HepG2 (cell line): ENCODE measurements at regions not wholly inside any gene's neighbourhood (a gene's known extent, or its start where the extent isn't known, plus 50 kb on each side); places are given as distances from the start of the nearest gene placed in this dataset.

Experiments used
- ATAC-seq: fragments of 200-7000 bp; cut with Tn5 transposase; 3 replicates; pipeline ENCODE4 v1.9.1; 2020; ENCODE audit warnings: mild to moderate bottlenecking, moderate library complexity
- BruUV-seq: library from RNA; stranded (reverse); fragments of 400-500 nt; replicated peaks from 2 replicates; lab custom pipeline; 2021; lab: Mats Ljungman, UMichigan
- CTCF ChIA-PET: fragments of 300-600 bp; formaldehyde crosslinking; extraction: SDS; loops from one replicate; lab custom pipeline; 2021; ENCODE audit warnings: low total read pairs, inconsistent platforms, low intra/inter-chr PET ratio; lab: Yijun Ruan, JAX
- POLR2A ChIA-PET: fragments of 350-600 bp; sonication (Branson Sonifier 250); formaldehyde crosslinking; loops from one replicate; lab custom pipeline; 2020; ENCODE audit warnings: antibody characterized with exemption, inconsistent platforms; lab: Yijun Ruan, JAX
- DNase-seq: peaks from one replicate; pipeline ENCODE4 v3.0.0-alpha.2; 2015; ENCODE audit warnings: low spot score
- FAIRE-seq: peaks from 3 replicates; lab custom pipeline; 2011; peaks lifted over from hg19 to GRCh38; lab: Jason Lieb, UNC
- H2AFZ ChIP-seq: one replicate; pipeline ENCODE4 v1.6.1; 2011; ENCODE audit warnings: low read length, inconsistent platforms
- H3K27ac ChIP-seq: fragments of 300-600 bp; 3 replicates; pipeline ENCODE4 v1.8.0; 2011; ENCODE audit warnings: mixed run types, mild to moderate bottlenecking, mixed read lengths, low read length, inconsistent platforms; ENCODE audit not compliant: insufficient read depth; ENCODE audit errors: extremely low read length
- H3K27me3 ChIP-seq, 2 experiments: fragments of 200-600 bp in 1 of 2; 2 replicates in 1 of 2; 3 replicates in 1 of 2; pipeline versions ENCODE4 v1.6.0 to v1.8.0; 2011; ENCODE audit warnings: low read length in 2 of 2, mild to moderate bottlenecking in 2 of 2, moderate library complexity in 2 of 2, inconsistent platforms in 1 of 2; ENCODE audit not compliant: insufficient read depth in 2 of 2, control insufficient read depth in 1 of 2
- H3K36me3 ChIP-seq, 2 experiments: fragments of 200-600 bp in 1 of 2; replicated peaks in 1 of 2; 2 replicates in 1 of 2; 3 replicates in 1 of 2; pipeline versions ENCODE4 v1.5.1 to v1.8.0; 2011; ENCODE audit warnings: low read length in 2 of 2, inconsistent platforms in 1 of 2; ENCODE audit not compliant: insufficient read depth in 2 of 2, control insufficient read depth in 1 of 2
- H3K4me1 ChIP-seq: 2 replicates; pipeline ENCODE4 v1.5.1; 2012; ENCODE audit warnings: low read length, inconsistent platforms; ENCODE audit not compliant: insufficient read depth
- H3K4me2 ChIP-seq: 2 replicates; pipeline ENCODE4 v1.6.0; 2011; ENCODE audit warnings: low read depth, low read length, inconsistent platforms
- H3K4me3 ChIP-seq, 3 experiments: fragments of 200-600 bp in 1 of 3; sonication (generic), shearing (Covaris generic) in 1 of 3; replicated peaks in 1 of 3; 2 replicates each; pipeline ENCODE4 v1.5.1; 2011 to 2016; ENCODE audit warnings: low read length in 3 of 3, inconsistent platforms in 2 of 3, low read depth in 2 of 3, mild to moderate bottlenecking in 2 of 3, control low read depth in 1 of 3, mixed read lengths in 1 of 3; ENCODE audit not compliant: insufficient read depth in 1 of 3
- H3K79me2 ChIP-seq: one replicate; pipeline ENCODE4 v1.6.1; 2011; ENCODE audit warnings: low read length, inconsistent platforms; ENCODE audit not compliant: insufficient read depth
- H3K9ac ChIP-seq: 2 replicates; pipeline ENCODE4 v1.6.0; 2011; ENCODE audit warnings: mild to moderate bottlenecking, low read depth, low read length, inconsistent platforms; ENCODE audit not compliant: insufficient read depth
- H3K9me3 ChIP-seq: 2 replicates; pipeline ENCODE4 v1.5.1; 2012; ENCODE audit warnings: mild to moderate bottlenecking, low read length
- H4K20me1 ChIP-seq: 2 replicates; pipeline ENCODE4 v1.6.0; 2011; ENCODE audit warnings: inconsistent platforms, mild to moderate bottlenecking, low read length, moderate library complexity; ENCODE audit not compliant: insufficient read depth
- CBX5 ChIP-seq: sonication (generic); formaldehyde crosslinking; IDR thresholded peaks from 2 replicates; pipeline ENCODE4 v1.4.0; 2020; ENCODE audit warnings: missing genetic modification reagents, borderline replicate concordance
- CENPX ChIP-seq: sonication (generic); formaldehyde crosslinking; IDR thresholded peaks from 2 replicates; pipeline ENCODE4 v1.9.0; 2021; ENCODE audit warnings: mild to moderate bottlenecking, missing genetic modification reagents, moderate library complexity
- MLLT10 ChIP-seq: sonication (generic); formaldehyde crosslinking; IDR thresholded peaks from 2 replicates; pipeline ENCODE4 v1.4.0; 2020; ENCODE audit warnings: missing genetic modification reagents
- NFRKB ChIP-seq: fragments of 450-650 bp; IDR thresholded peaks from 2 replicates; pipeline ENCODE4 v1.6.1; 2017
- POLR2G ChIP-seq: fragments of 200-400 bp; formaldehyde crosslinking; IDR thresholded peaks from 2 replicates; pipeline ENCODE4 v1.6.1; 2018; ENCODE audit warnings: mild to moderate bottlenecking, low read depth, low read length, moderate library complexity
- RFXAP ChIP-seq: sonication (generic); formaldehyde crosslinking; IDR thresholded peaks from 2 replicates; pipeline ENCODE4 v1.4.0; 2020; ENCODE audit warnings: missing genetic modification reagents, borderline replicate concordance
- SIN3B ChIP-seq: fragments of 150-350 bp; IDR thresholded peaks from 2 replicates; pipeline ENCODE4 v1.6.1; 2014; ENCODE audit warnings: low read length
- SRSF4 ChIP-seq: fragments of 200-400 bp; formaldehyde crosslinking; IDR thresholded peaks from one replicate; pipeline ENCODE4 v1.6.1; 2018; ENCODE audit warnings: mild to moderate bottlenecking, low read depth, low read length, moderate library complexity; ENCODE audit not compliant: poor library complexity, severe bottlenecking
- ZBTB38 ChIP-seq: sonication (generic); formaldehyde crosslinking; IDR thresholded peaks from 2 replicates; pipeline ENCODE4 v1.5.1; 2020; ENCODE audit warnings: mild to moderate bottlenecking, missing genetic modification reagents
- ZNF143 ChIP-seq: sonication (generic); formaldehyde crosslinking; IDR thresholded peaks from 2 replicates; pipeline ENCODE4 v1.4.0; 2020; ENCODE audit warnings: missing genetic modification reagents
- ZNF224 ChIP-seq: sonication (generic); formaldehyde crosslinking; IDR thresholded peaks from 2 replicates; pipeline ENCODE4 v1.5.0; 2020; ENCODE audit warnings: mild to moderate bottlenecking, missing genetic modification reagents
- ZNF230 ChIP-seq: sonication (generic); formaldehyde crosslinking; IDR thresholded peaks from 2 replicates; pipeline ENCODE4 v1.4.0; 2020; ENCODE audit warnings: mild to moderate bottlenecking, missing genetic modification reagents
- ZNF768 ChIP-seq: sonication (generic); formaldehyde crosslinking; IDR thresholded peaks from 2 replicates; pipeline ENCODE4 v1.4.0; 2020; ENCODE audit warnings: missing genetic modification reagents
- ZNF879 ChIP-seq: sonication (generic); formaldehyde crosslinking; IDR thresholded peaks from 2 replicates; pipeline ENCODE4 v1.8.1; 2023; ENCODE audit warnings: missing genetic modification reagents
- WGBS: methylation state at CpG from one replicate; pipeline ENCODE4 v1.1.6; 2017; ENCODE audit warnings: low lambda C conversion rate; 5-methylcytosine and 5-hydroxymethylcytosine counted together
- in situ Hi-C: cut with HindIII; loops from 2 replicates; pipeline ENCODE4 v1.10.0; 2017; ENCODE audit warnings: low pct_unique_long_range_greater_than_20kb; ENCODE audit not compliant: extremely low pct_ligation_motif_present
- intact Hi-C: fragments of 100-400 bp; cut with micrococcal nuclease; formaldehyde crosslinking; loops from one replicate; pipeline ENCODE4 v1.10.0; 2022; ENCODE audit not compliant: unreplicated experiment
- TF ChIP-seq, protein P1 (sequence below): sonication (generic); formaldehyde crosslinking; IDR thresholded peaks from 2 replicates; pipeline ENCODE4 v1.5.0; 2020; ENCODE audit warnings: missing genetic modification reagents
- TF ChIP-seq, protein P2 (sequence below): sonication (generic); formaldehyde crosslinking; IDR thresholded peaks from 2 replicates; pipeline ENCODE4 v1.9.0; 2021; ENCODE audit warnings: missing genetic modification reagents, borderline replicate concordance

DNA sequence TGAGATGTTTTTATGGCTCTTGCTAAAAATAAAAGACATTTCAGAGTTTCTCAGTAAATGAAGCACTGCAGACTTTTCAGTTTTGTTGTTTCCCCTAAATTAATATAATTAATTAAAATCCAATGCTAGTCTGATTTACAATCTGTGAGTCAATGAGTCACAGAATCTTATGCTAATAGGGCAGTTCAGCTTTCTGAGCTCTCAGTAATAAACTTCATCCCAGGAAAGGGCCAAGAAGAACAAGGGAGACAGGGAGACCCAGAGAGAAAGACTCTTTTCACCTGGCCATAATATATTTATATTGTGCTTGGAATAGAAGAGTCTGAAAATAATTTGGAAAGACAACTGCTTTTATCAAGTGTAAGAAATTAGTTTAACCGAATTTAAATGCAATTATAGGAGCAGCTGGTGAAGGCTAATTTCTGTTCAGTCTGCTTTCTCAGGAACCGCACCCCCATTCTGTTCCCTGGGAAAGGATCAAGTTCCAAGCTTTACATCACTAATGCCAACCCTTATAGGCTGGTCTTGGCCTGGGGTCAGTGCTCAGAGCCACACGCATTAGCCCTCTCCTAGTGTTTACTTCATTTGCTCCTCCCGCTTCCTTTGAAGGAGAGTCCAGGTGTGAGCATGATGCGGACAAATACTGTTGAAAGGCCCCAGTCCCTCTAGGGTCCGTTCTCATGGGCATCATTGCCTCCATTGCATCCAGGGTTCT, 145.6 kb downstream of the ZBTB18 start:
- Histone ChIP-seq H3K27me3 (peaks cover 3 to 12% of the 10 kb centered on the region in 2 experiments; a peak in 3 of 5 replicates), H3K36me3 (no peaks in the 10 kb centered on the region), H3K9me3 (no peaks in the 10 kb centered on the region), H3K4me1 (no peaks in the 10 kb centered on the region), H3K79me2 (no peaks in the 10 kb centered on the region), H3K27ac (no peak overlapping the region), H4K20me1 (no peaks in the 10 kb centered on the region), H3K4me2 (no peak overlapping the region), H2AFZ (no peak overlapping the region), H3K9ac (no peak overlapping the region), H3K4me3 (no peak overlapping the region)
- WGBS, result 55% methylated on average over 6 of the region's 6 CpGs
- intact Hi-C loops, result no loop called here
- TF ChIP-seq ZNF230 (CRISPR knock-in tag) (no peak), CBX5 (no peak), CENPX (CRISPR knock-in tag) (no peak), ZNF224 (CRISPR knock-in tag) (no peak), ZNF768 (CRISPR knock-in tag) (no peak), ZNF143 (no peak), ZNF879 (CRISPR knock-in tag) (no peak), NFRKB (no peak), SRSF4 (no peak), SIN3B (no peak), MLLT10 (CRISPR knock-in tag) (no peak), ZBTB38 (CRISPR knock-in tag) (no peak), POLR2G (no peak), RFXAP (no peak)
- TF ChIP-seq, protein P1, sequence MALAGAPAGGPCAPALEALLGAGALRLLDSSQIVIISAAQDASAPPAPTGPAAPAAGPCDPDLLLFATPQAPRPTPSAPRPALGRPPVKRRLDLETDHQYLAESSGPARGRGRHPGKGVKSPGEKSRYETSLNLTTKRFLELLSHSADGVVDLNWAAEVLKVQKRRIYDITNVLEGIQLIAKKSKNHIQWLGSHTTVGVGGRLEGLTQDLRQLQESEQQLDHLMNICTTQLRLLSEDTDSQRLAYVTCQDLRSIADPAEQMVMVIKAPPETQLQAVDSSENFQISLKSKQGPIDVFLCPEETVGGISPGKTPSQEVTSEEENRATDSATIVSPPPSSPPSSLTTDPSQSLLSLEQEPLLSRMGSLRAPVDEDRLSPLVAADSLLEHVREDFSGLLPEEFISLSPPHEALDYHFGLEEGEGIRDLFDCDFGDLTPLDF, result no peak
- TF ChIP-seq, protein P2, sequence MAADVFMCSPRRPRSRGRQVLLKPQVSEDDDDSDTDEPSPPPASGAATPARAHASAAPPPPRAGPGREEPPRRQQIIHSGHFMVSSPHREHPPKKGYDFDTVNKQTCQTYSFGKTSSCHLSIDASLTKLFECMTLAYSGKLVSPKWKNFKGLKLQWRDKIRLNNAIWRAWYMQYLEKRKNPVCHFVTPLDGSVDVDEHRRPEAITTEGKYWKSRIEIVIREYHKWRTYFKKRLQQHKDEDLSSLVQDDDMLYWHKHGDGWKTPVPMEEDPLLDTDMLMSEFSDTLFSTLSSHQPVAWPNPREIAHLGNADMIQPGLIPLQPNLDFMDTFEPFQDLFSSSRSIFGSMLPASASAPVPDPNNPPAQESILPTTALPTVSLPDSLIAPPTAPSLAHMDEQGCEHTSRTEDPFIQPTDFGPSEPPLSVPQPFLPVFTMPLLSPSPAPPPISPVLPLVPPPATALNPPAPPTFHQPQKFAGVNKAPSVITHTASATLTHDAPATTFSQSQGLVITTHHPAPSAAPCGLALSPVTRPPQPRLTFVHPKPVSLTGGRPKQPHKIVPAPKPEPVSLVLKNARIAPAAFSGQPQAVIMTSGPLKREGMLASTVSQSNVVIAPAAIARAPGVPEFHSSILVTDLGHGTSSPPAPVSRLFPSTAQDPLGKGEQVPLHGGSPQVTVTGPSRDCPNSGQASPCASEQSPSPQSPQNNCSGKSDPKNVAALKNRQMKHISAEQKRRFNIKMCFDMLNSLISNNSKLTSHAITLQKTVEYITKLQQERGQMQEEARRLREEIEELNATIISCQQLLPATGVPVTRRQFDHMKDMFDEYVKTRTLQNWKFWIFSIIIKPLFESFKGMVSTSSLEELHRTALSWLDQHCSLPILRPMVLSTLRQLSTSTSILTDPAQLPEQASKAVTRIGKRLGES (CRISPR knock-in tag), result no peak
- ChIA-PET CTCF (no interaction called here), POLR2A (no interaction called here)
- BruUV-seq, result no TSS peak
- in situ Hi-C loops, result no loop called here
- DNase-seq (no peak), ATAC-seq (no peak), FAIRE-seq (no peak)
